HCT116 (cell line): ENCODE measurements at regions not wholly inside any gene's neighbourhood (a gene's known extent, or its start where the extent isn't known, plus 50 kb on each side); places are given as distances from the start of the nearest gene placed in this dataset.

Source experiments
- CTCF ChIP-seq, 3 experiments: fragments of 200-600 bp in 1 of 3; sonication (generic) in 1 of 3; IDR thresholded peaks in 2 of 3; conservative IDR thresholded peaks in 1 of 3; 2 replicates each; pipeline ENCODE4 v1.5.1; 2012 to 2017; ENCODE audit warnings: low read depth in 2 of 3, low read length in 2 of 3, antibody characterized with exemption in 1 of 3, borderline replicate concordance in 1 of 3, control low read depth in 1 of 3, mild to moderate bottlenecking in 1 of 3, mixed read lengths in 1 of 3, mixed run types in 1 of 3, moderate library complexity in 1 of 3; ENCODE audit not compliant: insufficient read depth in 1 of 3
- EZH2 ChIP-seq: fragments of 200-600 bp; sonication (generic); IDR thresholded peaks from 2 replicates; pipeline ENCODE4 v1.6.1; 2017; ENCODE audit warnings: antibody characterized with exemption, mixed run types
- POLR2A ChIP-seq: IDR thresholded peaks from 2 replicates; pipeline ENCODE4 v1.7.0; 2011; ENCODE audit warnings: borderline replicate concordance; ENCODE audit not compliant: insufficient read depth, insufficient read length; ENCODE audit errors: extremely low read depth
- POLR2AphosphoS5 ChIP-seq: IDR thresholded peaks from 2 replicates; pipeline ENCODE4 v1.6.1; 2011; ENCODE audit warnings: mild to moderate bottlenecking, low read depth, low read length, moderate library complexity
- SP1 ChIP-seq: IDR thresholded peaks from 2 replicates; pipeline ENCODE4 v1.6.1; 2012; ENCODE audit warnings: low read depth
- ZBTB33 ChIP-seq: IDR thresholded peaks from 2 replicates; pipeline ENCODE4 v1.6.1; 2011; ENCODE audit warnings: mild to moderate bottlenecking, low read length, moderate library complexity; ENCODE audit not compliant: insufficient replicate concordance; ENCODE audit errors: extremely low read depth
- ZFX ChIP-seq: fragments of 450-650 bp; IDR thresholded peaks from 2 replicates; pipeline ENCODE4 v1.6.1; 2017
- ZNF274 ChIP-seq: fragments of 200-500 bp; sonication (Bioruptor generic); IDR thresholded peaks from 2 replicates; pipeline ENCODE4 v1.6.1; 2014; ENCODE audit warnings: mild to moderate bottlenecking, low read depth, low read length, inconsistent platforms
- TF ChIP-seq, protein P1 (sequence below): IDR thresholded peaks from 2 replicates; pipeline ENCODE4 v1.6.1; 2012

DNA sequence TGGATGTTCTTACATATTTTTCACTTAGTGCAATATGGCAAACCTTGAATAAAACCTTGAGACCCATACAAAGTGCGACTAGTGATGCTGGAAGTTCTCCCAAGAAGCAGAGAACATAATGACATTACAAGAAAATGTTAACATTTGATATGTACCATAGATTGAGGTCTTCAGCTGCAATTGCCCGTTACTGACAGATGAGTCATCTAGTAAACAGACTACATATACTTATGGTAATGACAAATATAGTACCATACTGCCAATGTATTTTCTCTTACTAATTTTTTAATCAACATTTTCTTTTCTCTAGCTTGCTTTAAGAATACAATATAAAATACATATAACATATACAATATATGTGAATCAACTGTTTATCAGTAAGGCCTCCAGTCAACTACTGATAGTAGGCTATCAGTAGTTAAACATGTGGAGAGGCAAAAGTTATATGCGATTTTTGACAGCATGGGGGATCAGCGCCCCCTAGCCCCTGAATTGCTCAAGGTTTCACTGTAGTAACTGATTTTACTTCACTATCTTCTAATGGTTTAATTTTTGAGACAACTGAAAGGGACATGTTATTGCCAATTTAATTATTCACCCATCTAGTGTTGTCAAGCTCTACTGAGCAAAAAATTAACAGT lies 166.7 kb upstream of the ADGRB3 start:
- TF ChIP-seq EZH2 (no peak), CTCF (IDR thresholded peaks at IDR 0.05 in 2 of 3, conservative IDR thresholded peaks at IDR 0.05 in 1 of 3; ENCODE audit: borderline replicate concordance in 1 of 3, insufficient read depth in 1 of 3, low read depth in 2 of 3, low read length in 2 of 3) (no peak), POLR2A (no peak), SP1 (no peak), ZNF274 (no peak), ZBTB33 (no peak), ZFX (no peak), POLR2AphosphoS5 (no peak)
- TF ChIP-seq, protein P1, sequence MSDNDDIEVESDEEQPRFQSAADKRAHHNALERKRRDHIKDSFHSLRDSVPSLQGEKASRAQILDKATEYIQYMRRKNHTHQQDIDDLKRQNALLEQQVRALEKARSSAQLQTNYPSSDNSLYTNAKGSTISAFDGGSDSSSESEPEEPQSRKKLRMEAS = no peak
